Parathyroid adenoma (tissue), 2 donors: ENCODE measurements at regions not wholly inside any gene's neighbourhood (a gene's known extent, or its start where the extent isn't known, plus 50 kb on each side); places are given as distances from the start of the nearest gene placed in this dataset.

ENCODE experiments used
- H2AFZ ChIP-seq: fragments of 300-600 bp; sonication (generic); one replicate; pipeline ENCODE4 v1.7.0; 2017; ENCODE audit warnings: antibody characterized with exemption, mild to moderate bottlenecking
- H3K27ac ChIP-seq: fragments of 300-600 bp; sonication (generic); one replicate; pipeline ENCODE4 v1.7.0; 2017
- H3K27me3 ChIP-seq: fragments of 300-600 bp; sonication (generic); one replicate; pipeline ENCODE4 v1.7.0; 2017; ENCODE audit warnings: low read length; ENCODE audit not compliant: control insufficient read depth, insufficient read depth
- H3K36me3 ChIP-seq: fragments of 300-600 bp; sonication (generic); one replicate; pipeline ENCODE4 v1.7.0; 2017; ENCODE audit warnings: low read length; ENCODE audit not compliant: control insufficient read depth, insufficient read depth
- H3K4me1 ChIP-seq: fragments of 300-600 bp; sonication (generic); one replicate; pipeline ENCODE4 v1.7.0; 2017; ENCODE audit warnings: control low read depth
- H3K4me2 ChIP-seq: fragments of 300-600 bp; sonication (generic); one replicate; pipeline ENCODE4 v1.7.0; 2017; ENCODE audit warnings: low read length
- H3K4me3 ChIP-seq: fragments of 300-600 bp; sonication (generic); one replicate; pipeline ENCODE4 v1.7.0; 2017; ENCODE audit warnings: low read depth, low read length
- H3K79me2 ChIP-seq: fragments of 300-600 bp; sonication (generic); one replicate; pipeline ENCODE4 v1.7.0; 2017; ENCODE audit warnings: control low read depth
- H3K9ac ChIP-seq: fragments of 300-600 bp; sonication (generic); one replicate; pipeline ENCODE4 v1.7.0; 2017; ENCODE audit warnings: mild to moderate bottlenecking
- H3K9me3 ChIP-seq: fragments of 300-600 bp; sonication (generic); one replicate; pipeline ENCODE4 v1.7.0; 2017; ENCODE audit warnings: low read length; ENCODE audit not compliant: control insufficient read depth
- TF ChIP-seq, protein P1 (sequence below): fragments of 300-600 bp; sonication (generic); IDR thresholded peaks from one replicate; pipeline ENCODE4 v1.7.0; 2017; ENCODE audit warnings: antibody characterized with exemption, mild to moderate bottlenecking
- donor health status: primary hyperparathyroidism.

DNA sequence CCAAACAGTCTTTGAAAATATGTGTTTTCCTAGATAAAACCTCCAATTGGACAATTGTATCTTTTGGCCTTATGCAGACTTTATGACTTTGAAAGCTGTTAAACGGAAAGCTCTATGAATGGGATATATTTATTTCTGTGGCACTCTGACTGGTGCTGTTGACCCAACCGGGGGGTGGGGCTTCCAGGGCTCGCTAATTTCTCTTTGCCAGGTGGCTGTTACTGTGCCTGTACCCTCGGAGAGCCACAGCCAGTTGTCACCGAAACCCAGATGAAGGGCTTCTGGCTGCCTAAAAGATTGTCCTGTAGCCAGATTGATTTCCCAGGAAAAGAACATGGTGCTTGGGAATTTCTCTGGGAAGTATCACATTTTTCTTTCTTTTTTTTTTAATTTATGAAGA is 132.7 kb upstream of the NAV2 start:
- Histone ChIP-seq H3K27me3 (no peaks in the 10 kb centered on the region), H3K4me3 (no peak overlapping the region), H3K9ac (no peak overlapping the region), H3K9me3 (no peaks in the 10 kb centered on the region), H3K4me2 (no peak overlapping the region), H2AFZ (no peak overlapping the region), H3K79me2 (no peaks in the 10 kb centered on the region), H3K27ac (no peak overlapping the region), H3K4me1 (no peaks in the 10 kb centered on the region), H3K36me3 (no peaks in the 10 kb centered on the region)
- TF ChIP-seq, protein P1, sequence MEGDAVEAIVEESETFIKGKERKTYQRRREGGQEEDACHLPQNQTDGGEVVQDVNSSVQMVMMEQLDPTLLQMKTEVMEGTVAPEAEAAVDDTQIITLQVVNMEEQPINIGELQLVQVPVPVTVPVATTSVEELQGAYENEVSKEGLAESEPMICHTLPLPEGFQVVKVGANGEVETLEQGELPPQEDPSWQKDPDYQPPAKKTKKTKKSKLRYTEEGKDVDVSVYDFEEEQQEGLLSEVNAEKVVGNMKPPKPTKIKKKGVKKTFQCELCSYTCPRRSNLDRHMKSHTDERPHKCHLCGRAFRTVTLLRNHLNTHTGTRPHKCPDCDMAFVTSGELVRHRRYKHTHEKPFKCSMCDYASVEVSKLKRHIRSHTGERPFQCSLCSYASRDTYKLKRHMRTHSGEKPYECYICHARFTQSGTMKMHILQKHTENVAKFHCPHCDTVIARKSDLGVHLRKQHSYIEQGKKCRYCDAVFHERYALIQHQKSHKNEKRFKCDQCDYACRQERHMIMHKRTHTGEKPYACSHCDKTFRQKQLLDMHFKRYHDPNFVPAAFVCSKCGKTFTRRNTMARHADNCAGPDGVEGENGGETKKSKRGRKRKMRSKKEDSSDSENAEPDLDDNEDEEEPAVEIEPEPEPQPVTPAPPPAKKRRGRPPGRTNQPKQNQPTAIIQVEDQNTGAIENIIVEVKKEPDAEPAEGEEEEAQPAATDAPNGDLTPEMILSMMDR, result no peak

DNA sequence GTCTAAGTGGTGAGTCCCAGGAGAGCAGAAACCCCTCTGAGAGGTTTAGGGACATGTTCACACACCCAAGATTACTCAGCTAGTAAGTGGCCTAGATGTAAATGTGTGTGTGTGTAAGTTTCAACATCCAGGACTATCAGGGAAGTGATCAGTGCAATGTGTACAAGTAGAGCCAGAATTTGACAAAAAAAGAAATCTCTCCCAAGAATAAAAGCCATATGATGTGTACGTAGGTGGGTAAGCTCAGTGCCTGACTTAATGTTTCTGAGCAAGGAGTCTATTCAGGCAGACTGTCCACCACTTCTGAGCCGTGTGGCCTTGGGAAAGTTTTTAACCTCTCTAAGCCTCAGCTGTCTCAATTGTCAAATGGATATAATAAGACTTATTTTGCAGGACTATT is 133.8 kb upstream of the NAV2 start:
- H3K4me3 ChIP-seq, result no peak overlapping the region
- no peaks in the 10 kb centered on the region for H3K4me1 ChIP-seq
- H3K36me3 ChIP-seq, result no peaks in the 10 kb centered on the region
- TF ChIP-seq, protein P1, result no peak
- no peak overlapping the region for H2AFZ ChIP-seq
- H3K79me2 ChIP-seq, result no peaks in the 10 kb centered on the region
- H3K9me3 ChIP-seq, result no peaks in the 10 kb centered on the region
- H3K27me3 ChIP-seq, result no peaks in the 10 kb centered on the region
- no peak overlapping the region for H3K9ac ChIP-seq
- H3K4me2 ChIP-seq, result no peak overlapping the region
- H3K27ac ChIP-seq, result no peak overlapping the region

GRCh38 chr11:19577976-19578619 is 134.5 kb upstream of the NAV2 start:
- Histone ChIP-seq H3K9ac (no peak overlapping the region), H3K4me3 (no peak overlapping the region), H2AFZ (no peak overlapping the region), H3K27me3 (no peaks in the 10 kb centered on the region), H3K36me3 (no peaks in the 10 kb centered on the region), H3K4me2 (no peak overlapping the region), H3K79me2 (no peaks in the 10 kb centered on the region), H3K9me3 (no peaks in the 10 kb centered on the region), H3K4me1 (no peaks in the 10 kb centered on the region), H3K27ac (no peak overlapping the region)
- TF ChIP-seq, protein P1, result no peak

- Histone ChIP-seq H3K9ac (no peak overlapping the region), H3K27ac (peak overlapping the region; percentile 52), H3K79me2 (no peaks in the 10 kb centered on the region)
These were observed 135.2 kb upstream of the NAV2 start for GRCh38 chr11:19577391-19577975.

More at GRCh38 chr11:19577391-19577975, 135.2 kb upstream of the NAV2 start:
- TF ChIP-seq, protein P1, result no peak
- Histone ChIP-seq H3K36me3 (no peaks in the 10 kb centered on the region), H3K4me3 (no peak overlapping the region), H2AFZ (no peak overlapping the region), H3K4me1 (no peaks in the 10 kb centered on the region), H3K9me3 (no peaks in the 10 kb centered on the region), H3K4me2 (no peak overlapping the region), H3K27me3 (no peaks in the 10 kb centered on the region)
